Ovary (tissue), 3 donors: ENCODE measurements at regions not wholly inside any gene's neighbourhood (a gene's known extent, or its start where the extent isn't known, plus 50 kb on each side); places are given as distances from the start of the nearest gene placed in this dataset.

ENCODE experiments used
- CTCF ChIP-seq, 3 donors: fragments of 450-650 bp in 2 of 3; fragments of 200-600 bp in 1 of 3; IDR thresholded peaks; one replicate each; pipeline versions ENCODE4 v1.5.1 to v1.8.0; 2016 to 2022; ENCODE audit warnings: antibody characterized with exemption in 3 of 3, mild to moderate bottlenecking in 1 of 3
- EP300 ChIP-seq: sonication (generic); formaldehyde crosslinking; IDR thresholded peaks from one replicate; pipeline ENCODE4 v1.6.1; 2017; ENCODE audit warnings: antibody characterized with exemption
- POLR2A ChIP-seq: fragments of 450-650 bp; IDR thresholded peaks from one replicate; pipeline ENCODE4 v1.6.1; 2017; ENCODE audit warnings: antibody characterized with exemption, mild to moderate bottlenecking, moderate library complexity
- donor health status: DM: no; HTN: no; CAD: no.

- TF ChIP-seq CTCF (IDR thresholded peaks at IDR 0.05) (no peak), POLR2A (no peak), EP300 (no peak)
Measured at GRCh38 chr3:55252921-55253320, 234.2 kb downstream of the WNT5A start.
